SK-N-SH (cell line): ENCODE measurements at regions not wholly inside any gene's neighbourhood (a gene's known extent, or its start where the extent isn't known, plus 50 kb on each side); places are given as distances from the start of the nearest gene placed in this dataset.

Experiments used
- EP300 ChIP-seq, 2 experiments: IDR thresholded peaks; 2 replicates each; pipeline versions ENCODE4 v1.4.0 to v1.6.1; 2012; ENCODE audit warnings: borderline replicate concordance in 1 of 2, low read depth in 1 of 2, low read length in 1 of 2
- FOXM1 ChIP-seq: IDR thresholded peaks from 2 replicates; pipeline ENCODE4 v1.4.0; 2012; ENCODE audit warnings: low read depth, mild to moderate bottlenecking
- NRF1 ChIP-seq: IDR thresholded peaks from 2 replicates; pipeline ENCODE4 v1.6.1; 2012; ENCODE audit warnings: low read depth, mild to moderate bottlenecking, low read length
- POLR2AphosphoS5 ChIP-seq: IDR thresholded peaks from 2 replicates; pipeline ENCODE4 v1.6.1; 2012; ENCODE audit warnings: low read depth, low read length
- TF ChIP-seq, protein P1 (sequence below): fragments of 200-600 bp; sonication (generic); IDR thresholded peaks from 2 replicates; pipeline ENCODE4 v1.6.1; 2017; ENCODE audit warnings: antibody characterized with exemption, mild to moderate bottlenecking, moderate library complexity

DNA sequence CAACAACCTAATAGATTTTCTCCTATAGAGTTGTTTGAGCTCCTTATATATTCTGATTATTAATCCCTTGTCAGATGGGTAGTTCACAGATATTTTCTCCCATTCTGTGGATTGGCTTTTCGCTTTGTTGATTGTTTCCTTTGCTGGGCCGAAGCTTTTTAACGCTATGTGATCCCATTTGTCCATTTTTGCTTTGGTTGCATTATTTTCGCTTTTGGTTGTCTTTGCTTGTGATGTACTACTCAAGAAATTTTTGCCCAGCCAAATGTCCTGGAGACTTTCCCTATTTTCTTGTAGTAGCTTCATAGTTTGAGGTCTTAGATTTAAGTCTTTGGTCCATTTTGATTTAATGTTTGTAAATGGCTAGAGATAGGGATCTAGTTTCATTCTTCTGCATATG is 258.4 kb upstream of the FAR2 start:
- TF ChIP-seq EP300 (IDR thresholded peaks at IDR 0.05; ENCODE audit: borderline replicate concordance in 1 of 2, low read depth in 1 of 2, low read length in 1 of 2) (no peak), NRF1 (no peak), POLR2AphosphoS5 (no peak), FOXM1 (no peak)
- TF ChIP-seq, protein P1, sequence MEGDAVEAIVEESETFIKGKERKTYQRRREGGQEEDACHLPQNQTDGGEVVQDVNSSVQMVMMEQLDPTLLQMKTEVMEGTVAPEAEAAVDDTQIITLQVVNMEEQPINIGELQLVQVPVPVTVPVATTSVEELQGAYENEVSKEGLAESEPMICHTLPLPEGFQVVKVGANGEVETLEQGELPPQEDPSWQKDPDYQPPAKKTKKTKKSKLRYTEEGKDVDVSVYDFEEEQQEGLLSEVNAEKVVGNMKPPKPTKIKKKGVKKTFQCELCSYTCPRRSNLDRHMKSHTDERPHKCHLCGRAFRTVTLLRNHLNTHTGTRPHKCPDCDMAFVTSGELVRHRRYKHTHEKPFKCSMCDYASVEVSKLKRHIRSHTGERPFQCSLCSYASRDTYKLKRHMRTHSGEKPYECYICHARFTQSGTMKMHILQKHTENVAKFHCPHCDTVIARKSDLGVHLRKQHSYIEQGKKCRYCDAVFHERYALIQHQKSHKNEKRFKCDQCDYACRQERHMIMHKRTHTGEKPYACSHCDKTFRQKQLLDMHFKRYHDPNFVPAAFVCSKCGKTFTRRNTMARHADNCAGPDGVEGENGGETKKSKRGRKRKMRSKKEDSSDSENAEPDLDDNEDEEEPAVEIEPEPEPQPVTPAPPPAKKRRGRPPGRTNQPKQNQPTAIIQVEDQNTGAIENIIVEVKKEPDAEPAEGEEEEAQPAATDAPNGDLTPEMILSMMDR: no peak
